ENCODE measurements at regions not wholly inside any gene's neighbourhood (a gene's known extent, or its start where the extent isn't known, plus 50 kb on each side); places are given as distances from the start of the nearest gene placed in this dataset.
"Not testable (repeated sequence)": the region's sequence is repeated elsewhere in the genome, so short reads cannot be mapped to it uniquely, and the experiment has no call there.

GRCh38 chr1:82354546-82354945, 553.8 kb downstream of the ADGRL2 start:
- not testable (repeated sequence) for TF ChIP-seq EZH2 (IDR thresholded peaks at IDR 0.05); POLR2AphosphoS5 (IDR thresholded peaks at IDR 0.05; ENCODE audit: borderline replicate concordance, low read depth, low read length)

Data from SK-N-MC (cell line).